ACHN (cell line): ENCODE measurements at regions not wholly inside any gene's neighbourhood (a gene's known extent, or its start where the extent isn't known, plus 50 kb on each side); places are given as distances from the start of the nearest gene placed in this dataset.

Source experiments
- DNase-seq: peaks from one replicate; pipeline ENCODE4 v3.0.0-alpha.2; 2015
- in situ Hi-C: cut with HindIII; loops from 2 replicates; pipeline ENCODE4 v1.10.0; 2017; ENCODE audit warnings: low sequenced_read_pairs, low pct_ligation_motif_present, low pct_unique_long_range_greater_than_20kb

GRCh38 chr4:124590480-124590879, 122.1 kb downstream of the ANKRD50 start:
- in situ Hi-C loops: no loop called here
- DNase-seq: no peak

- in situ Hi-C loops: no loop called here
- no peak for DNase-seq
Observed at GRCh38 chr4:124591637-124592036, 120.9 kb downstream of the ANKRD50 start.

GRCh38 chr4:124593494-124593893, 119.0 kb downstream of the ANKRD50 start:
- no peak for DNase-seq
- in situ Hi-C loops: no loop called here

- in situ Hi-C loops: no loop called here
Observed at GRCh38 chr4:124594945-124595344, 117.6 kb downstream of the ANKRD50 start.

GRCh38 chr4:124596816-124597215, 115.7 kb downstream of the ANKRD50 start:
- in situ Hi-C loops: no loop called here
- DNase-seq: no peak

More at GRCh38 chr4:124594945-124595344, 117.6 kb downstream of the ANKRD50 start:
- DNase-seq: no peak

GRCh38 chr4:124610211-124610610, 102.3 kb downstream of the ANKRD50 start:
- no peak for DNase-seq
- in situ Hi-C loops: no loop called here
